B cell (primary cell): ENCODE measurements at regions not wholly inside any gene's neighbourhood (a gene's known extent, or its start where the extent isn't known, plus 50 kb on each side); places are given as distances from the start of the nearest gene placed in this dataset.

Experiments used
- CTCF ChIP-seq: fragments of 200-600 bp; IDR thresholded peaks from one replicate; pipeline ENCODE4 v1.8.0; 2022; ENCODE audit warnings: antibody characterized with exemption, mild to moderate bottlenecking
- EZH2 ChIP-seq: IDR thresholded peaks from 2 replicates; pipeline ENCODE4 v1.6.1; 2012; ENCODE audit warnings: borderline replicate concordance, low read depth, mild to moderate bottlenecking, moderate library complexity, low read length; ENCODE audit not compliant: insufficient read depth, poor library complexity, severe bottlenecking

GRCh38 chr13:72097568-72097967 lies 230.6 kb upstream of the DACH1 start:
- TF ChIP-seq CTCF (no peak), EZH2 (no peak)
